Fibroblast of lung (primary cell): ENCODE measurements at regions not wholly inside any gene's neighbourhood (a gene's known extent, or its start where the extent isn't known, plus 50 kb on each side); places are given as distances from the start of the nearest gene placed in this dataset.

Source experiments
- EZH2 ChIP-seq: IDR thresholded peaks from 2 replicates; pipeline ENCODE4 v1.5.1; 2012; ENCODE audit warnings: low read length, control low read depth, mild to moderate bottlenecking; ENCODE audit errors: missing control alignments
- TF ChIP-seq, protein P1 (sequence below), 2 donors: IDR thresholded peaks in 1 of 2; conservative IDR thresholded peaks in 1 of 2; 1 replicate in 1 of 2; 2 replicates in 1 of 2; pipeline ENCODE4 v1.5.1; 2011 to 2012; ENCODE audit warnings: low read length in 2 of 2, control low read depth in 1 of 2, inconsistent platforms in 1 of 2, low read depth in 1 of 2, mild to moderate bottlenecking in 1 of 2

GRCh38 chr12:126998031-126998430 lies 1268.9 kb upstream of the TMEM132C start:
- TF ChIP-seq EZH2 = no peak
- TF ChIP-seq, protein P1, sequence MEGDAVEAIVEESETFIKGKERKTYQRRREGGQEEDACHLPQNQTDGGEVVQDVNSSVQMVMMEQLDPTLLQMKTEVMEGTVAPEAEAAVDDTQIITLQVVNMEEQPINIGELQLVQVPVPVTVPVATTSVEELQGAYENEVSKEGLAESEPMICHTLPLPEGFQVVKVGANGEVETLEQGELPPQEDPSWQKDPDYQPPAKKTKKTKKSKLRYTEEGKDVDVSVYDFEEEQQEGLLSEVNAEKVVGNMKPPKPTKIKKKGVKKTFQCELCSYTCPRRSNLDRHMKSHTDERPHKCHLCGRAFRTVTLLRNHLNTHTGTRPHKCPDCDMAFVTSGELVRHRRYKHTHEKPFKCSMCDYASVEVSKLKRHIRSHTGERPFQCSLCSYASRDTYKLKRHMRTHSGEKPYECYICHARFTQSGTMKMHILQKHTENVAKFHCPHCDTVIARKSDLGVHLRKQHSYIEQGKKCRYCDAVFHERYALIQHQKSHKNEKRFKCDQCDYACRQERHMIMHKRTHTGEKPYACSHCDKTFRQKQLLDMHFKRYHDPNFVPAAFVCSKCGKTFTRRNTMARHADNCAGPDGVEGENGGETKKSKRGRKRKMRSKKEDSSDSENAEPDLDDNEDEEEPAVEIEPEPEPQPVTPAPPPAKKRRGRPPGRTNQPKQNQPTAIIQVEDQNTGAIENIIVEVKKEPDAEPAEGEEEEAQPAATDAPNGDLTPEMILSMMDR (conservative IDR thresholded peaks at IDR 0.05 in 1 of 2, IDR thresholded peaks at IDR 0.05 in 1 of 2; ENCODE audit: low read depth in 1 of 2, low read length in 2 of 2) = no peak
